HL-60 (cell line): ENCODE measurements at regions not wholly inside any gene's neighbourhood (a gene's known extent, or its start where the extent isn't known, plus 50 kb on each side); places are given as distances from the start of the nearest gene placed in this dataset.
A peak's percentile ranks its signal among the peaks of the same experiment; 100 is the strongest.

Experiments used
- DNase-seq, 2 experiments: peaks; one replicate each; pipeline ENCODE4 v3.0.0-alpha.2; 2010 to 2020; ENCODE audit warnings: low read depth in 1 of 2, low spot score in 1 of 2
- H3K27ac ChIP-seq: fragments of 250-450 bp; sonication (Bioruptor Pico); replicated peaks from 2 replicates; pipeline ENCODE4 v1.5.1; 2020; ENCODE audit warnings: mild to moderate bottlenecking, moderate library complexity
- H3K27me3 ChIP-seq: fragments of 250-450 bp; sonication (Bioruptor Pico); 2 replicates; pipeline ENCODE4 v1.5.1; 2021; ENCODE audit warnings: mild to moderate bottlenecking, moderate library complexity; ENCODE audit not compliant: insufficient read depth, poor library complexity, severe bottlenecking
- H3K4me3 ChIP-seq: replicated peaks from 2 replicates; pipeline ENCODE4 v1.5.1; 2011; ENCODE audit warnings: mild to moderate bottlenecking, control low read depth, low read length; ENCODE audit not compliant: insufficient read depth
- GABPA ChIP-seq: IDR thresholded peaks from 2 replicates; pipeline ENCODE4 v1.6.1; 2012; ENCODE audit warnings: low read depth
- POLR2AphosphoS5 ChIP-seq: IDR thresholded peaks from 2 replicates; pipeline ENCODE4 v1.6.1; 2012; ENCODE audit warnings: low read depth
- SPI1 ChIP-seq: IDR thresholded peaks from 2 replicates; pipeline ENCODE4 v1.6.1; 2012; ENCODE audit warnings: low read depth, mild to moderate bottlenecking, borderline replicate concordance
- TF ChIP-seq, protein P1 (sequence below): IDR thresholded peaks from 2 replicates; pipeline ENCODE4 v1.6.1; 2012; ENCODE audit warnings: low read depth; ENCODE audit not compliant: insufficient replicate concordance
- TF ChIP-seq, protein P2 (sequence below): IDR thresholded peaks from one replicate; pipeline ENCODE4 v1.5.1; 2011; ENCODE audit warnings: low read length, control low read depth, inconsistent platforms; ENCODE audit not compliant: insufficient read depth

- H3K4me3 ChIP-seq = no peak overlapping the region
- TF ChIP-seq, protein P1, sequence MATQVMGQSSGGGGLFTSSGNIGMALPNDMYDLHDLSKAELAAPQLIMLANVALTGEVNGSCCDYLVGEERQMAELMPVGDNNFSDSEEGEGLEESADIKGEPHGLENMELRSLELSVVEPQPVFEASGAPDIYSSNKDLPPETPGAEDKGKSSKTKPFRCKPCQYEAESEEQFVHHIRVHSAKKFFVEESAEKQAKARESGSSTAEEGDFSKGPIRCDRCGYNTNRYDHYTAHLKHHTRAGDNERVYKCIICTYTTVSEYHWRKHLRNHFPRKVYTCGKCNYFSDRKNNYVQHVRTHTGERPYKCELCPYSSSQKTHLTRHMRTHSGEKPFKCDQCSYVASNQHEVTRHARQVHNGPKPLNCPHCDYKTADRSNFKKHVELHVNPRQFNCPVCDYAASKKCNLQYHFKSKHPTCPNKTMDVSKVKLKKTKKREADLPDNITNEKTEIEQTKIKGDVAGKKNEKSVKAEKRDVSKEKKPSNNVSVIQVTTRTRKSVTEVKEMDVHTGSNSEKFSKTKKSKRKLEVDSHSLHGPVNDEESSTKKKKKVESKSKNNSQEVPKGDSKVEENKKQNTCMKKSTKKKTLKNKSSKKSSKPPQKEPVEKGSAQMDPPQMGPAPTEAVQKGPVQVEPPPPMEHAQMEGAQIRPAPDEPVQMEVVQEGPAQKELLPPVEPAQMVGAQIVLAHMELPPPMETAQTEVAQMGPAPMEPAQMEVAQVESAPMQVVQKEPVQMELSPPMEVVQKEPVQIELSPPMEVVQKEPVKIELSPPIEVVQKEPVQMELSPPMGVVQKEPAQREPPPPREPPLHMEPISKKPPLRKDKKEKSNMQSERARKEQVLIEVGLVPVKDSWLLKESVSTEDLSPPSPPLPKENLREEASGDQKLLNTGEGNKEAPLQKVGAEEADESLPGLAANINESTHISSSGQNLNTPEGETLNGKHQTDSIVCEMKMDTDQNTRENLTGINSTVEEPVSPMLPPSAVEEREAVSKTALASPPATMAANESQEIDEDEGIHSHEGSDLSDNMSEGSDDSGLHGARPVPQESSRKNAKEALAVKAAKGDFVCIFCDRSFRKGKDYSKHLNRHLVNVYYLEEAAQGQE = no peak
- peak; percentile 67; the same call in 1 of the 2 replicates for TF ChIP-seq SPI1
- H3K27me3 ChIP-seq = no peaks in the 10 kb centered on the region
- DNase-seq = peak in 1 of 2 experiments; percentile 57
- peak overlapping the region; percentile 12; the same call in 1 of the 2 replicates for H3K27ac ChIP-seq
These were observed 68.6 kb downstream of the RESF1 start for GRCh38 chr12:32027684-32028365.

DNA sequence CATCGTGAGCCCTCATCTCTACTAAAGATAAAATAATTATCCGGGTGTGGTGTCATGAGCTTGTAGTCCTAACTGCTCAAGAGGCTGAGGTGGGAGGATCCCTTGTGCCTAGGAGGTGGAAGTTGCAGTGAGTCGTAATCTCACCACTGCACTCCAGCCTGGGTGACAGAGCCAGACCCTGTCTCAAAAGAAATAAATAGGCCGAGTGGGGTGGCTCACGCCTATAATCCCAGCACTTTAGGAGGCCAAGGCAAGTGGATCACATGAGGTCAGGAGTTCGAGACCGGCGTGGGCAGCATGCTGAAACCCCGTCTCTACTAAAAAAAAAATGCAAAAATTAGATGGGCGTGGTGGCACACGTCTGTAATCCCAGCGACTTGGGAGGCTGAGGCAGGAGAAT is 70.9 kb downstream of the RESF1 start:
- TF ChIP-seq POLR2AphosphoS5 (no peak), SPI1 (no peak), GABPA (no peak)
- TF ChIP-seq, protein P2, sequence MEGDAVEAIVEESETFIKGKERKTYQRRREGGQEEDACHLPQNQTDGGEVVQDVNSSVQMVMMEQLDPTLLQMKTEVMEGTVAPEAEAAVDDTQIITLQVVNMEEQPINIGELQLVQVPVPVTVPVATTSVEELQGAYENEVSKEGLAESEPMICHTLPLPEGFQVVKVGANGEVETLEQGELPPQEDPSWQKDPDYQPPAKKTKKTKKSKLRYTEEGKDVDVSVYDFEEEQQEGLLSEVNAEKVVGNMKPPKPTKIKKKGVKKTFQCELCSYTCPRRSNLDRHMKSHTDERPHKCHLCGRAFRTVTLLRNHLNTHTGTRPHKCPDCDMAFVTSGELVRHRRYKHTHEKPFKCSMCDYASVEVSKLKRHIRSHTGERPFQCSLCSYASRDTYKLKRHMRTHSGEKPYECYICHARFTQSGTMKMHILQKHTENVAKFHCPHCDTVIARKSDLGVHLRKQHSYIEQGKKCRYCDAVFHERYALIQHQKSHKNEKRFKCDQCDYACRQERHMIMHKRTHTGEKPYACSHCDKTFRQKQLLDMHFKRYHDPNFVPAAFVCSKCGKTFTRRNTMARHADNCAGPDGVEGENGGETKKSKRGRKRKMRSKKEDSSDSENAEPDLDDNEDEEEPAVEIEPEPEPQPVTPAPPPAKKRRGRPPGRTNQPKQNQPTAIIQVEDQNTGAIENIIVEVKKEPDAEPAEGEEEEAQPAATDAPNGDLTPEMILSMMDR = no peak
- TF ChIP-seq, protein P1 = no peak
- Histone ChIP-seq H3K4me3 (no peak overlapping the region), H3K27me3 (no peaks in the 10 kb centered on the region), H3K27ac (no peak overlapping the region)
- no peak for DNase-seq

GRCh38 chr12:32030676-32031075 is 71.5 kb downstream of the RESF1 start:
- DNase-seq = no peak
- Histone ChIP-seq H3K4me3 (no peak overlapping the region), H3K27ac (no peak overlapping the region), H3K27me3 (no peaks in the 10 kb centered on the region)
- TF ChIP-seq, protein P2 = no peak
- TF ChIP-seq GABPA (no peak), SPI1 (no peak), POLR2AphosphoS5 (no peak)
- TF ChIP-seq, protein P1 = no peak
